MM.1S (cell line): ENCODE measurements at regions not wholly inside any gene's neighbourhood (a gene's known extent, or its start where the extent isn't known, plus 50 kb on each side); places are given as distances from the start of the nearest gene placed in this dataset.

Experiments used
- DNase-seq: peaks from one replicate; pipeline ENCODE4 v3.0.0-alpha.2; 2015
- H2AFZ ChIP-seq: fragments of 300-600 bp; sonication (generic); 2 replicates; pipeline ENCODE4 v1.6.0; 2016; ENCODE audit warnings: antibody characterized with exemption, low read length
- H3F3A ChIP-seq: fragments of 300-600 bp; sonication (generic); 2 replicates; pipeline ENCODE4 v1.6.1; 2016; ENCODE audit warnings: mild to moderate bottlenecking, antibody characterized with exemption, low read length, moderate library complexity, mixed read lengths; ENCODE audit not compliant: insufficient read depth
- H3K27ac ChIP-seq: fragments of 300-600 bp; sonication (generic); 2 replicates; pipeline ENCODE4 v1.5.1; 2016; ENCODE audit warnings: mild to moderate bottlenecking, low read length
- H3K27me3 ChIP-seq: fragments of 300-600 bp; sonication (generic); replicated peaks from 2 replicates; pipeline ENCODE4 v1.6.0; 2016; ENCODE audit warnings: low read length; ENCODE audit not compliant: insufficient read depth
- H3K36me3 ChIP-seq: fragments of 300-600 bp; sonication (generic); replicated peaks from 2 replicates; pipeline ENCODE4 v1.6.1; 2016; ENCODE audit warnings: mild to moderate bottlenecking, low read length, mixed read lengths; ENCODE audit not compliant: insufficient read depth
- H3K4me1 ChIP-seq: fragments of 300-600 bp; sonication (generic); 2 replicates; pipeline ENCODE4 v1.6.1; 2016; ENCODE audit warnings: low read length, mixed read lengths
- H3K4me2 ChIP-seq: fragments of 300-600 bp; sonication (generic); 2 replicates; pipeline ENCODE4 v1.6.0; 2016; ENCODE audit warnings: low read depth, low read length
- H3K4me3 ChIP-seq: fragments of 300-600 bp; sonication (generic); 2 replicates; pipeline ENCODE4 v1.5.1; 2016; ENCODE audit warnings: low read length, mixed read lengths
- H3K79me2 ChIP-seq: fragments of 300-600 bp; sonication (generic); 2 replicates; pipeline ENCODE4 v1.6.1; 2016; ENCODE audit warnings: mixed run types, low read length, mixed read lengths
- H3K9ac ChIP-seq: fragments of 300-600 bp; sonication (generic); 2 replicates; pipeline ENCODE4 v1.6.1; 2016; ENCODE audit warnings: low read length, mixed read lengths
- H3K9me2 ChIP-seq: fragments of 300-600 bp; sonication (generic); replicated peaks from 2 replicates; pipeline ENCODE4 v1.6.1; 2016; ENCODE audit warnings: mild to moderate bottlenecking, low read length, mixed read lengths; ENCODE audit not compliant: insufficient read depth
- H3K9me3 ChIP-seq: fragments of 300-600 bp; sonication (generic); replicated peaks from 2 replicates; pipeline ENCODE4 v1.6.1; 2016; ENCODE audit warnings: mild to moderate bottlenecking, low read length, mixed read lengths; ENCODE audit not compliant: insufficient read depth
- H4K20me1 ChIP-seq: fragments of 300-600 bp; sonication (generic); 2 replicates; pipeline ENCODE4 v1.6.1; 2016; ENCODE audit warnings: mild to moderate bottlenecking, low read length, moderate library complexity, mixed read lengths; ENCODE audit not compliant: insufficient read depth
- CTCF ChIP-seq: fragments of 300-600 bp; sonication (generic); IDR thresholded peaks from 2 replicates; pipeline ENCODE4 v1.5.1; 2016; ENCODE audit warnings: antibody characterized with exemption, low read length, mixed read lengths
- EZH2 ChIP-seq: fragments of 300-600 bp; sonication (generic); optimal IDR thresholded peaks from 2 replicates; pipeline ENCODE3; 2017; ENCODE audit warnings: low read depth, mild to moderate bottlenecking, antibody characterized with exemption, low read length, mixed read lengths
- EZH2phosphoT487 ChIP-seq: fragments of 300-600 bp; sonication (generic); IDR thresholded peaks from 2 replicates; pipeline ENCODE4 v1.6.1; 2018; ENCODE audit warnings: antibody characterized with exemption, low read length

- Histone ChIP-seq H3K27me3 (no peaks in the 10 kb centered on the region), H4K20me1 (no peaks in the 10 kb centered on the region), H2AFZ (peak overlapping the region; percentile 67), H3K4me3 (peak overlapping the region; percentile 17), H3K4me2 (peak overlapping the region; percentile 52), H3K9ac (peak overlapping the region; percentile 56), H3F3A (peaks cover 9% of the 10 kb centered on the region; the same call in 1 of the 2 replicates), H3K9me2 (no peaks in the 10 kb centered on the region), H3K4me1 (peaks cover 17% of the 10 kb centered on the region), H3K79me2 (no peaks in the 10 kb centered on the region), H3K27ac (peak overlapping the region; percentile 79), H3K36me3 (no peaks in the 10 kb centered on the region), H3K9me3 (no peaks in the 10 kb centered on the region)
- no peak for TF ChIP-seq EZH2phosphoT487
- TF ChIP-seq CTCF, result no peak
- TF ChIP-seq EZH2, result no peak
- DNase-seq, result peak; percentile 41
Observed at GRCh38 chrX:39174772-39175417, 373.6 kb downstream of the MID1IP1 start.

GRCh38 chrX:39175418-39176057 is 374.3 kb downstream of the MID1IP1 start:
- peaks cover 9% of the 10 kb centered on the region; the same call in 1 of the 2 replicates for H3F3A ChIP-seq
- no peak for TF ChIP-seq EZH2
- TF ChIP-seq CTCF, result no peak
- no peak for TF ChIP-seq EZH2phosphoT487
- H3K9me2 ChIP-seq, result no peaks in the 10 kb centered on the region
- H3K9ac ChIP-seq, result peak overlapping the region; percentile 56
- H2AFZ ChIP-seq, result peak overlapping the region; percentile 67
- peak overlapping the region; percentile 52 for H3K4me2 ChIP-seq
- H3K27ac ChIP-seq, result peak overlapping the region; percentile 79
- peaks cover 17% of the 10 kb centered on the region for H3K4me1 ChIP-seq
- no peaks in the 10 kb centered on the region for H4K20me1 ChIP-seq
- H3K9me3 ChIP-seq, result no peaks in the 10 kb centered on the region
- H3K36me3 ChIP-seq, result no peaks in the 10 kb centered on the region
- DNase-seq, result no peak
- H3K27me3 ChIP-seq, result no peaks in the 10 kb centered on the region
- no peaks in the 10 kb centered on the region for H3K79me2 ChIP-seq
- H3K4me3 ChIP-seq, result peak overlapping the region; percentile 17

- Histone ChIP-seq H3K27ac (no peak overlapping the region), H3K9me2 (no peaks in the 10 kb centered on the region), H3K79me2 (no peaks in the 10 kb centered on the region), H2AFZ (no peak overlapping the region), H3K4me2 (no peak overlapping the region), H3K4me1 (peaks cover 17% of the 10 kb centered on the region), H3K9ac (no peak overlapping the region), H4K20me1 (no peaks in the 10 kb centered on the region), H3K9me3 (no peaks in the 10 kb centered on the region), H3K27me3 (no peaks in the 10 kb centered on the region), H3F3A (peaks cover 9% of the 10 kb centered on the region; the same call in 1 of the 2 replicates), H3K4me3 (no peak overlapping the region), H3K36me3 (no peaks in the 10 kb centered on the region)
- TF ChIP-seq CTCF (no peak), EZH2 (no peak), EZH2phosphoT487 (no peak)
- DNase-seq, result no peak
Observed at GRCh38 chrX:39176105-39176504, 374.8 kb downstream of the MID1IP1 start.
